ENCODE measurements at regions not wholly inside any gene's neighbourhood (a gene's known extent, or its start where the extent isn't known, plus 50 kb on each side); places are given as distances from the start of the nearest gene placed in this dataset.

DNA sequence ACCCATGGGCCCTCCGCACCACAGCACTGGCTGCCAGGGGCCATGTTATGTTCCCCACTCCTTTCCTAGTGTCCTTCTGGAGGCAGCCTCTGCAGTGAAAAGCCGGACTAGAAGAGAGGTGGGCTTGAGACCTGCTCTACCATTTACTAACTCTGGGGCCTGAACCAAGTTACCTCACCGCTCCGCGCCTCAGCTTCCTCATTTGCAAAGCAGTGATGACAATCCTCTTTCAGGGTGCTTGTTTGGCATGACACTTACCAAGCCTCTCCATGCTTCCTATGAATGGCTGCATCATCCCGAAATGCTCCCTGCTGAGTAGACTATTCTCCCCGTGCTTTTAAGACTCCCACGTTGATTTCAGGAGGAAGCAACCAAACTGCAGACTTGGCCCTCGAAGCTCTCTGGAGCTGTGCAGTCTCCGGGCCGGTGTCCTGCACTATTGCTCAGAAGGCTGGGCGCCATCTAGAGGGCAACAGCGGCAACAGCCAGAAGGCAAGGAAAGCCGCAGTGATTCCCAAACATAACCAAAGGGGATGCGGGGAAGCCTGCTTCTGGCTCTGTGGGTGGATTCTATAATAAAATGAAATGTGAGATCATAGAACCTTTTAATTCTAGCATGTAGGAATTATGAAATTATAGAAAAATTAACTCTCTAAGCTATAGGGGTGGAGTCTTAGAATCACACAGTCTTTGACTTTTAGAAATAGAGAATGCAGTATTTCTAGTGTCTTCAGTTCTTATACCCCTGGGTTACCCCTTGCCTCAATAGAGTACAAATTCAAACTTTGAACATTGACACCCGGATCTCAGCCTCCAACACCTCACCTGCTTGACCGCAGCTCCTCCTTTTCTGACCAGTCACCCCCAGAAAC is 599.8 kb upstream of the BRINP1 start:
- Histone ChIP-seq H3K4me3 (ENCODE audit: low read depth in 2 of 2, low read length in 2 of 2) (no peak overlapping the region), H3K36me3 (ENCODE audit: control insufficient read depth, insufficient read depth, low read length) (no peaks in the 10 kb centered on the region), H3K9me3 (ENCODE audit: control insufficient read depth, insufficient read depth, low read depth, low read length) (no peaks in the 10 kb centered on the region), H3K27me3 (ENCODE audit: control insufficient read depth, insufficient read depth, low read length) (no peaks in the 10 kb centered on the region), H3K4me1 (ENCODE audit: control insufficient read depth, insufficient read depth, low read length) (peaks cover 3% of the 10 kb centered on the region), H3K27ac (ENCODE audit: low read length) (no peak overlapping the region)
- intact Hi-C loops (cut with micrococcal nuclease; ENCODE audit: unreplicated experiment) (loop anchor here (5.0 to 10.0 kb wide), 2 partner anchors 376 to 412 kb away; no protein-coding TSS in a partner anchor), in situ Hi-C loops (cut with HindIII; ENCODE audit: low pct_unique_long_range_greater_than_20kb, low sequenced_read_pairs) (no loop called here)
- CTCF ChIA-PET, result no interaction called here
- TF ChIP-seq SIN3A (IDR thresholded peaks at IDR 0.05; ENCODE audit: borderline replicate concordance, insufficient read depth, low read depth, low read length), result no peak
- TF ChIP-seq, protein P1, sequence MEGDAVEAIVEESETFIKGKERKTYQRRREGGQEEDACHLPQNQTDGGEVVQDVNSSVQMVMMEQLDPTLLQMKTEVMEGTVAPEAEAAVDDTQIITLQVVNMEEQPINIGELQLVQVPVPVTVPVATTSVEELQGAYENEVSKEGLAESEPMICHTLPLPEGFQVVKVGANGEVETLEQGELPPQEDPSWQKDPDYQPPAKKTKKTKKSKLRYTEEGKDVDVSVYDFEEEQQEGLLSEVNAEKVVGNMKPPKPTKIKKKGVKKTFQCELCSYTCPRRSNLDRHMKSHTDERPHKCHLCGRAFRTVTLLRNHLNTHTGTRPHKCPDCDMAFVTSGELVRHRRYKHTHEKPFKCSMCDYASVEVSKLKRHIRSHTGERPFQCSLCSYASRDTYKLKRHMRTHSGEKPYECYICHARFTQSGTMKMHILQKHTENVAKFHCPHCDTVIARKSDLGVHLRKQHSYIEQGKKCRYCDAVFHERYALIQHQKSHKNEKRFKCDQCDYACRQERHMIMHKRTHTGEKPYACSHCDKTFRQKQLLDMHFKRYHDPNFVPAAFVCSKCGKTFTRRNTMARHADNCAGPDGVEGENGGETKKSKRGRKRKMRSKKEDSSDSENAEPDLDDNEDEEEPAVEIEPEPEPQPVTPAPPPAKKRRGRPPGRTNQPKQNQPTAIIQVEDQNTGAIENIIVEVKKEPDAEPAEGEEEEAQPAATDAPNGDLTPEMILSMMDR (IDR thresholded peaks at IDR 0.05), result peak; percentile 92
- peak; percentile 94 for ATAC-seq
- BruUV-seq (replicated peaks), result no TSS peak
- DNase-seq (ENCODE audit: low read depth, low spot score), result no peak
- POLR2A ChIA-PET, result no interaction called here

DNA sequence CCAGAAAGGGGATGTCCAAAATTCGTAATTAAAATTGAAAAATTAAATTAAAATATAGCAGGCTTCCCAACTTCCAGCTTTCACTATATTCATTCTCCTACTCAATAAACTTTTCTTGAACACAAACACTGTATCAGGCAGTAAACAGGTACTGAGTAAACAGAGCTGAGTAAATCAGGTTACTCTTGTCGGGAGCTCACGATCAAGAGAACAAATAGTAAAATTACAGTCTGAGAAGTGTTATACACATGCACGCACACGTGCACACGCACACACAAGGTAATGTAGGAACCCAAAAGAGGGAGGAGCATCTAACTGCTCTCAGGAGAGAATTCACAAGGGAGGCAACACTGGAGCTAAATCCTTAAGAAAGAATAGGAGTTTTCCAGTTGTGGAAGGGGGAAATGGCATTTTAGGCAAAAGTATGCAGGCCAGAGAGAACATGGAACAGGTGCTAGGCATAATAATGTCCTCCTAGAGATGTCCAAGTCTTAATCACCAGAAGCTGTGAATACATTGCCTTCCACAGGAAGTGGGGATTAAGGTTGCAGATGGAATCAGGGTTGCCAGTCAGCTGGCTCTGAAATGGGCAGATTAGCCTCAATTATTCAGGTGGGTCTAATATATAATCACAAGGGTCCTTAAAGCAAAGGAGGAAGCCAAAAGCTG is 598.8 kb upstream of the BRINP1 start:
- ChIA-PET CTCF (no interaction called here), POLR2A (no interaction called here)
- ATAC-seq (no peak), DNase-seq (ENCODE audit: low read depth, low spot score) (no peak)
- H3K27me3 ChIP-seq (ENCODE audit: control insufficient read depth, insufficient read depth, low read length), result no peaks in the 10 kb centered on the region
- no peaks in the 10 kb centered on the region for H3K36me3 ChIP-seq (ENCODE audit: control insufficient read depth, insufficient read depth, low read length)
- H3K4me1 ChIP-seq (ENCODE audit: control insufficient read depth, insufficient read depth, low read length), result peaks cover 8% of the 10 kb centered on the region
- intact Hi-C loops (cut with micrococcal nuclease; ENCODE audit: unreplicated experiment) (loop anchor here (5.0 to 10.0 kb wide), 2 partner anchors 377 to 411 kb away; no protein-coding TSS in a partner anchor), in situ Hi-C loops (cut with HindIII; ENCODE audit: low pct_unique_long_range_greater_than_20kb, low sequenced_read_pairs) (no loop called here)
- no TSS peak for BruUV-seq (replicated peaks)
- no peaks in the 10 kb centered on the region for H3K9me3 ChIP-seq (ENCODE audit: control insufficient read depth, insufficient read depth, low read depth, low read length)
- TF ChIP-seq, protein P1 (IDR thresholded peaks at IDR 0.05), result no peak
- TF ChIP-seq SIN3A (IDR thresholded peaks at IDR 0.05; ENCODE audit: borderline replicate concordance, insufficient read depth, low read depth, low read length) (no peak), TCF7L2 (IDR thresholded peaks at IDR 0.05; ENCODE audit: low read depth, low read length) (no peak), POLR2AphosphoS5 (IDR thresholded peaks at IDR 0.05; ENCODE audit: low read depth, low read length) (no peak)
- TF ChIP-seq, protein P2, sequence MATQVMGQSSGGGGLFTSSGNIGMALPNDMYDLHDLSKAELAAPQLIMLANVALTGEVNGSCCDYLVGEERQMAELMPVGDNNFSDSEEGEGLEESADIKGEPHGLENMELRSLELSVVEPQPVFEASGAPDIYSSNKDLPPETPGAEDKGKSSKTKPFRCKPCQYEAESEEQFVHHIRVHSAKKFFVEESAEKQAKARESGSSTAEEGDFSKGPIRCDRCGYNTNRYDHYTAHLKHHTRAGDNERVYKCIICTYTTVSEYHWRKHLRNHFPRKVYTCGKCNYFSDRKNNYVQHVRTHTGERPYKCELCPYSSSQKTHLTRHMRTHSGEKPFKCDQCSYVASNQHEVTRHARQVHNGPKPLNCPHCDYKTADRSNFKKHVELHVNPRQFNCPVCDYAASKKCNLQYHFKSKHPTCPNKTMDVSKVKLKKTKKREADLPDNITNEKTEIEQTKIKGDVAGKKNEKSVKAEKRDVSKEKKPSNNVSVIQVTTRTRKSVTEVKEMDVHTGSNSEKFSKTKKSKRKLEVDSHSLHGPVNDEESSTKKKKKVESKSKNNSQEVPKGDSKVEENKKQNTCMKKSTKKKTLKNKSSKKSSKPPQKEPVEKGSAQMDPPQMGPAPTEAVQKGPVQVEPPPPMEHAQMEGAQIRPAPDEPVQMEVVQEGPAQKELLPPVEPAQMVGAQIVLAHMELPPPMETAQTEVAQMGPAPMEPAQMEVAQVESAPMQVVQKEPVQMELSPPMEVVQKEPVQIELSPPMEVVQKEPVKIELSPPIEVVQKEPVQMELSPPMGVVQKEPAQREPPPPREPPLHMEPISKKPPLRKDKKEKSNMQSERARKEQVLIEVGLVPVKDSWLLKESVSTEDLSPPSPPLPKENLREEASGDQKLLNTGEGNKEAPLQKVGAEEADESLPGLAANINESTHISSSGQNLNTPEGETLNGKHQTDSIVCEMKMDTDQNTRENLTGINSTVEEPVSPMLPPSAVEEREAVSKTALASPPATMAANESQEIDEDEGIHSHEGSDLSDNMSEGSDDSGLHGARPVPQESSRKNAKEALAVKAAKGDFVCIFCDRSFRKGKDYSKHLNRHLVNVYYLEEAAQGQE (IDR thresholded peaks at IDR 0.05; ENCODE audit: insufficient read depth in 1 of 2, low read depth in 2 of 2, low read length in 1 of 2), result no peak
- H3K27ac ChIP-seq (ENCODE audit: low read length), result no peak overlapping the region
- no peak overlapping the region for H3K4me3 ChIP-seq (ENCODE audit: low read depth in 2 of 2, low read length in 2 of 2)
